ENCODE measurements at regions not wholly inside any gene's neighbourhood (a gene's known extent, or its start where the extent isn't known, plus 50 kb on each side); places are given as distances from the start of the nearest gene placed in this dataset.

GRCh38 chr16:8253718-8254117 is 336.6 kb downstream of the TMEM114 start:
- no peak for TF ChIP-seq POLR2AphosphoS5 (IDR thresholded peaks at IDR 0.05)
- no peak for TF ChIP-seq EP300 (IDR thresholded peaks at IDR 0.05)
- no peak for TF ChIP-seq POLR2A (IDR thresholded peaks at IDR 0.05; ENCODE audit: low read depth)
- TF ChIP-seq CTCF (IDR thresholded peaks at IDR 0.05), result no peak

Measured in esophagus muscularis mucosa (tissue), 4 donors.